Heart left ventricle (tissue), 16 donors: ENCODE measurements at regions not wholly inside any gene's neighbourhood (a gene's known extent, or its start where the extent isn't known, plus 50 kb on each side); places are given as distances from the start of the nearest gene placed in this dataset.

Experiments
- ATAC-seq, 4 donors: fragments of 200-7000 bp; cut with Tn5 transposase; one replicate each; pipeline ENCODE4 v1.9.1; 2020 to 2022; ENCODE audit warnings: moderate library complexity in 4 of 4, mild to moderate bottlenecking in 3 of 4, moderate number of reproducible peaks in 1 of 4
- DNase-seq, 5 donors: peaks; one replicate each; pipeline ENCODE4 v3.0.0-alpha.2; 2020
- H3K27ac ChIP-seq, 12 donors: fragments of 200-600 bp; sonication (generic) in 4 of 12; one replicate each; pipeline versions ENCODE4 v1.5.0 to v1.8.0; 2016 to 2022; ENCODE audit warnings: mild to moderate bottlenecking in 2 of 12
- H3K27me3 ChIP-seq, 9 donors: fragments of 200-600 bp; sonication (generic) in 2 of 9; one replicate each; pipeline versions ENCODE4 v1.5.1 to v1.8.0; 2016 to 2022; ENCODE audit warnings: mild to moderate bottlenecking in 3 of 9
- H3K36me3 ChIP-seq, 9 donors: fragments of 200-600 bp; sonication (generic) in 2 of 9; one replicate each; pipeline versions ENCODE4 v1.5.0 to v1.8.0; 2018 to 2022; ENCODE audit warnings: mild to moderate bottlenecking in 2 of 9
- H3K4me1 ChIP-seq, 12 donors: fragments of 200-600 bp; sonication (generic) in 4 of 12; one replicate each; pipeline versions ENCODE4 v1.5.0 to v1.8.0; 2016 to 2022; ENCODE audit warnings: mild to moderate bottlenecking in 3 of 12
- H3K4me3 ChIP-seq, 12 donors: fragments of 200-600 bp; sonication (generic) in 4 of 12; one replicate each; pipeline versions ENCODE4 v1.5.0 to v1.8.0; 2017 to 2022; ENCODE audit warnings: mild to moderate bottlenecking in 9 of 12, moderate library complexity in 4 of 12
- H3K9me3 ChIP-seq, 12 donors: fragments of 200-600 bp; sonication (generic) in 4 of 12; one replicate each; pipeline versions ENCODE4 v1.5.0 to v1.8.0; 2016 to 2022; ENCODE audit warnings: mild to moderate bottlenecking in 1 of 12
- POLR2A ChIP-seq, 2 donors: fragments of 450-650 bp; IDR thresholded peaks; one replicate each; pipeline ENCODE4 v1.6.1; 2017; ENCODE audit warnings: antibody characterized with exemption in 2 of 2, mild to moderate bottlenecking in 2 of 2, moderate library complexity in 2 of 2
- WGBS, 4 donors: extraction: QIAGEN DNeasy Blood & Tissue Kit in 2 of 4; methylation state at CpG; one replicate each; pipeline versions ENCODE4 v1.1.5 to v1.1.7; 2013 to 2018; 5-methylcytosine and 5-hydroxymethylcytosine counted together
- intact Hi-C, 10 donors: fragments of 100-400 bp; cut with DNase I; formaldehyde crosslinking; loops; one replicate each; pipeline versions ENCODE4 v1.11.1 to v1.14.2; 2022
- TF ChIP-seq, protein P1 (sequence below), 12 donors: fragments of 200-600 bp; sonication (generic) in 4 of 12; IDR thresholded peaks; one replicate each; pipeline versions ENCODE4 v1.5.0 to v1.8.0; 2018 to 2022; ENCODE audit warnings: antibody characterized with exemption in 12 of 12, mild to moderate bottlenecking in 5 of 12
- donor health status: ischemic (EF 13 %, LVEDD 7.1; RV severe dilation, severe dysfunction).
- donor health status: healthy with polysubstance abuse.
- donor health status: DM: no; HTN: yes; CAD: no.
- donor health status: DM: no; HTN: no; CAD: no.
- donor health status: ischemic (EF 25% LVEDD 6.9; RV normal size, moderate dysfunction).
- donor health status: ischemic (EF 25% LVEDD 5.7; RV mildly dilated, moderate dysfunction).
- donor health status: healthy.
- donor health status: DM: yes; HTN: yes; CAD: no.
- donor health status: ischemic (EF 35%, LVEDD 5.7; RV mildly dilated, moderate dysfunction).
- donor health status: nonischemic (EF 11% LVEDD 7.7; RV severe dilation, severe dysfunction).
- donor health status: DM: yes; HTN: yes; CAD: no.
- donor health status: PGD.
- donor health status: ischemic (EF 29% LVEDD 5.4; RV normal size, mild dysfunction).
- donor health status: nonischemic (EF 23%, LVEDD 6.1; RV moderate dilation, normal function).

DNA sequence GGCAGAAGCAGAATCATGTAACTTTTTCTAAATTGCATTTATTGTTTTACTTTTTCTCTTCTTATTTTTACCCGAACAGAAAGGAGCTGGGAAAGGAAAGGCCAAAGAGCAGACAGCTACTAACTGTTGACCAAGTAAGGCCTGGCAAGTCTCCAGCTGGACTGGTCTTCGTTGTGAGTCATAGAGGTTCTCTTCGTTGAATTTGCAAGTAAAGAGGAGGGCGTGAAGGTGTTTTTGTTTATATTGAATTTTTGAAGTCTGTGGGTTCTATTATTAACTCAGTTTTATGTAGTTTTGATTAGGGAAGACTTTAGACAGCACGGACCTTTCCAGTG is 416.5 kb upstream of the CCNH start:
- H3K4me3 ChIP-seq = no peak overlapping the region
- TF ChIP-seq, protein P1, sequence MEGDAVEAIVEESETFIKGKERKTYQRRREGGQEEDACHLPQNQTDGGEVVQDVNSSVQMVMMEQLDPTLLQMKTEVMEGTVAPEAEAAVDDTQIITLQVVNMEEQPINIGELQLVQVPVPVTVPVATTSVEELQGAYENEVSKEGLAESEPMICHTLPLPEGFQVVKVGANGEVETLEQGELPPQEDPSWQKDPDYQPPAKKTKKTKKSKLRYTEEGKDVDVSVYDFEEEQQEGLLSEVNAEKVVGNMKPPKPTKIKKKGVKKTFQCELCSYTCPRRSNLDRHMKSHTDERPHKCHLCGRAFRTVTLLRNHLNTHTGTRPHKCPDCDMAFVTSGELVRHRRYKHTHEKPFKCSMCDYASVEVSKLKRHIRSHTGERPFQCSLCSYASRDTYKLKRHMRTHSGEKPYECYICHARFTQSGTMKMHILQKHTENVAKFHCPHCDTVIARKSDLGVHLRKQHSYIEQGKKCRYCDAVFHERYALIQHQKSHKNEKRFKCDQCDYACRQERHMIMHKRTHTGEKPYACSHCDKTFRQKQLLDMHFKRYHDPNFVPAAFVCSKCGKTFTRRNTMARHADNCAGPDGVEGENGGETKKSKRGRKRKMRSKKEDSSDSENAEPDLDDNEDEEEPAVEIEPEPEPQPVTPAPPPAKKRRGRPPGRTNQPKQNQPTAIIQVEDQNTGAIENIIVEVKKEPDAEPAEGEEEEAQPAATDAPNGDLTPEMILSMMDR (IDR thresholded peaks at IDR 0.05) = no peak
- no peak for TF ChIP-seq POLR2A (IDR thresholded peaks at IDR 0.05)
- DNase-seq = peak in 4 of 5 donors; percentile 35 to 69 (median 62)
- peak in 1 of 4 donors; percentile 46 for ATAC-seq
- no peak overlapping the region for H3K27ac ChIP-seq
- H3K4me1 ChIP-seq = no peaks in the 10 kb centered on the region
- H3K27me3 ChIP-seq = no peaks in the 10 kb centered on the region
- no peaks in the 10 kb centered on the region for H3K36me3 ChIP-seq
- H3K9me3 ChIP-seq = peaks cover 0 to 15% (median 6%) of the 10 kb centered on the region in 12 donors
- WGBS, 4 donors = 52 to 64% (median 57%) methylated on average over 5 of the region's 5 CpGs
- intact Hi-C loops = no loop called here

DNA sequence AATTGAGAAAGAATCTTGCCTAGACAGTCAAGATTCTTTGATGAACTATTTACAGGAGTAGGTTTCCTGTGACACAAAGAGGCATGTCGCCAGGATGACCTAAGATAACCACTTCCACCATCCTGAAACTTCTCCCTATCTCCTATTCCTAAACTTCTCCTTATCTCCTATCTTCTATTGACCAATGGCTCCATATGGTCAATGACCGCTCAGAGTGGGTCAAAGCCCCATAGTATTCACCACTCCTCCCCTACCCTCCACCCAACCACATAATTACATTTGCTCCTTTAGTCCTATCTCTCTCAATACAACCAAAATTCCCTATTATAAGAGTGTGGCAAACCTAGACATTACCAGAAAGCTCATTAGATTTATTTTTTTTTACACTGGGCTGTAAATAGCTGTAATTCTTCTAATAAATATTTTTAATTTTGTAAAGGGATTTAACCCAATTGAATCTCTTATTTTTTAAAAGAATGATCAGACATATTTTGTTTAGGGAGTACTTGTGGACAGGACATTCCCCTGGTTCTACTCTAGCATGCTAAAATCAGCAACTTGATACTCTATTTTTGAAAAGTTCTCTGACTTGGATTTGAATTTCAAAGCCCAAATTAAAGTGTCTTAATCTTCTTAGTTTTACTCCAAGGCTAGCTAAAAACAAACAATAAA is 416.0 kb upstream of the CCNH start:
- intact Hi-C loops = no loop called here
- H3K27me3 ChIP-seq = no peaks in the 10 kb centered on the region
- H3K36me3 ChIP-seq = no peaks in the 10 kb centered on the region
- DNase-seq = no peak
- no peak overlapping the region for H3K4me3 ChIP-seq
- no peak for TF ChIP-seq POLR2A (IDR thresholded peaks at IDR 0.05)
- TF ChIP-seq, protein P1 (IDR thresholded peaks at IDR 0.05) = no peak
- H3K4me1 ChIP-seq = no peaks in the 10 kb centered on the region
- no peak overlapping the region for H3K27ac ChIP-seq
- 54 to 56% (median 55%) methylated on average over 2 of the region's 2 CpGs for WGBS, 4 donors
- no peak for ATAC-seq
- H3K9me3 ChIP-seq = peaks cover 0 to 15% (median 6%) of the 10 kb centered on the region in 12 donors

DNA sequence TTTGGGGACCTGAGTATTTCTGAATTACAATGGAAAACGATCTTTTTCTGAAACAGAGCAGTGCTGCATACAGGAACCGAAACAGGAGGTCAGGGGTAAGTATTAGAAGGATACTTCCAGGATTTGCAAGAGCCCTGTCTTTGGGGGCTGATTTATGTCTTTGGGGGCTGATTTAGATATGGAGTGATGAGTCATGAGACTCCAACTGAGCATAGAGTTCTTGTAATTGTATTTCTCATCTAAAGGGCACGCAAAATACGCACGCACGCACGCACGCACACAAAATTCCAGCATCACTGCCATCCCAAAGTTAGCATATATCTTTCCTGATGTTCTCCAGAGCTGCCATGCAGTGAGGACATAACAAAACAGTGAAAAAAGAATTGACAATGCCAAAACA is 414.8 kb upstream of the CCNH start:
- 85 to 92% (median 88%) methylated on average over 8 of the region's 8 CpGs for WGBS, 4 donors
- Histone ChIP-seq H3K9me3 (peaks cover 0 to 14% (median 5%) of the 10 kb centered on the region in 12 donors), H3K27ac (no peak overlapping the region), H3K4me1 (no peaks in the 10 kb centered on the region), H3K4me3 (no peak overlapping the region), H3K36me3 (no peaks in the 10 kb centered on the region), H3K27me3 (no peaks in the 10 kb centered on the region)
- ATAC-seq (no peak), DNase-seq (no peak)
- intact Hi-C loops = no loop called here
- no peak for TF ChIP-seq POLR2A (IDR thresholded peaks at IDR 0.05)
- TF ChIP-seq, protein P1 (IDR thresholded peaks at IDR 0.05) = no peak

DNA sequence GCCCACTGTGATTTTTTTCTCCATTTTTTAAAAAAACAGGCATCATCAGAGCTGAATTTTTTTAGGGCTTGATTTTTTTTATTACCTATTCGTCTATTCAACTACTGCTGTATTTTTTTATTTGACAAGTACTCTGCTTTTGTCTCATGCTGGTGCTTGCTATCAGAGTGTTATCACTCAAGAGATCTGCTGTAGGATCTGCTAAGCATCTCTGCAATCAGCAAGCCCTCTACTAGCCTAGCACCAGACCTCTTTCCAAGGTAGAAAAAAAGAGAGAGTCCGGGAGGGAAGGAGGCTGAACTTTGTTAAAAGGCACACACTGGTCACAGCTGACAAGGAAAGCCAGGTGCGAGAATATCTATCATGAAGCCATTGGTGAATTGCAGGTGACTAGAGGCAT is 413.8 kb upstream of the CCNH start:
- Histone ChIP-seq H3K27me3 (no peaks in the 10 kb centered on the region), H3K36me3 (no peaks in the 10 kb centered on the region), H3K4me1 (no peaks in the 10 kb centered on the region), H3K27ac (no peak overlapping the region), H3K4me3 (no peak overlapping the region), H3K9me3 (peaks cover 0 to 4% (median 0%) of the 10 kb centered on the region in 12 donors)
- ATAC-seq = no peak
- DNase-seq = no peak
- intact Hi-C loops = no loop called here
- WGBS, 4 donors = 54 to 71% (median 57%) methylated on average over 3 of the region's 3 CpGs
- TF ChIP-seq, protein P1 (IDR thresholded peaks at IDR 0.05) = no peak
- TF ChIP-seq POLR2A (IDR thresholded peaks at IDR 0.05) = no peak
